GM12891 (cell line): ENCODE measurements at regions not wholly inside any gene's neighbourhood (a gene's known extent, or its start where the extent isn't known, plus 50 kb on each side); places are given as distances from the start of the nearest gene placed in this dataset.

Experiments used
- DNase-seq: peaks from one replicate; pipeline ENCODE4 v3.0.0; 2011; ENCODE audit warnings: low spot score; ENCODE audit not compliant: insufficient read length
- FAIRE-seq: peaks from 2 replicates; lab custom pipeline; 2011; peaks lifted over from hg19 to GRCh38; lab: Jason Lieb, UNC
- PAX5 ChIP-seq: IDR thresholded peaks from 2 replicates; pipeline ENCODE4 v1.6.1; 2011; ENCODE audit warnings: low read length, moderate library complexity, mild to moderate bottlenecking; ENCODE audit not compliant: insufficient read depth, severe bottlenecking
- POLR2A ChIP-seq: IDR thresholded peaks from 2 replicates; pipeline ENCODE4 v1.6.1; 2011; ENCODE audit warnings: low read depth, low read length, control low read depth
- POLR2AphosphoS5 ChIP-seq: IDR thresholded peaks from 2 replicates; pipeline ENCODE4 v1.6.1; 2011; ENCODE audit warnings: low read depth, low read length, control low read depth
- POU2F2 ChIP-seq: IDR thresholded peaks from 2 replicates; pipeline ENCODE4 v1.6.1; 2011; ENCODE audit warnings: low read depth, mild to moderate bottlenecking, control low read depth, low read length, moderate library complexity
- SPI1 ChIP-seq: IDR thresholded peaks from 2 replicates; pipeline ENCODE4 v1.6.1; 2011; ENCODE audit warnings: low read depth, low read length, control low read depth
- TAF1 ChIP-seq: IDR thresholded peaks from 2 replicates; pipeline ENCODE4 v1.6.1; 2011; ENCODE audit warnings: low read depth, low read length, control low read depth

DNA sequence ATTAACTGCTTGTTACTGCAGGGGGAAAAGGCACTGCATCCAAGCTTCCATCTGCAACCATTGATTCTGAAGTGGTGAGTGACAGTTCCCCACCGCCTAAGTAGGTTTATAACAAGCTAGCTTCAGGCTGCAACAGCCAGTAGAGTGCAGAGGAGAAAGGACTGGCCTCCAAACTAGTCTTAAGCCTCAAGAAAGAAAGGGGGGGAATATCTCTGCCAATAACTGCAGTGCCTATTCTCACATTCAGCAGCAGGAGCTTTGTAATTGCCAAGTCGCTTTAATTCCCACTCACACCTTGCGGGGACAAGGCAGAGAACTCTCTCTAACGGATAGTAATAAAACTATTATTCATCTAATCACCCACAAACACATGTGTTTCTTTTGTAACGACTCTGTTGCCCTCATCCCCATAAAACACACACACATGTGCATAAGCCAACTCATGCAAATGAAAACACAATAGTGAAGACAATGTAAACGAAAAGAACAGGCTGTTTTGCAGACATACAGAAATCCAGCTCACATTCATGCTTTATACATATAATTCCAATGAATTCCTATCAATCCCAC lies 1963.3 kb upstream of the PIK3C3 start:
- no peak for TF ChIP-seq POLR2A
- no peak for TF ChIP-seq PAX5
- TF ChIP-seq POU2F2: no peak
- TF ChIP-seq TAF1: no peak
- no peak for TF ChIP-seq POLR2AphosphoS5
- TF ChIP-seq SPI1: no peak
- DNase-seq (no peak), FAIRE-seq (no peak)

DNA sequence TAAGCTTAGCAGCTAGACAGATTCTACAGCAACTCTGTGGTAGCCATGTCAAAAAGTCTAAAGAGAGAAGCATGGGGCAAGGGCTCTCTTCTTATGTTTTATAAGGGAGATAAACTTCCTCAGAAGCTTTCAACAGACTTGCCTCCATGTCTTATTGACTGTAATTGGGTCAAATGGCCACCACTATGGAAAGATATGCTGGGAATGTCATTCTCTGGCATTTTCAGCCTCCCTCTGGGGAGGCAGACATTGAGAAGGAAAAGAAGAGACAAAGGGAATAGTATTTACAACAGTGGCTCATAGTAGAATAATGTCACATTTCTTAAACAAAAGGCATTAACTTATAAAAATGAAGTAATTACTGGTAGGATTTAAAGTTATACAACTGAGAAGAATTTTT lies 1964.5 kb upstream of the PIK3C3 start:
- TF ChIP-seq POLR2AphosphoS5 (no peak), POLR2A (no peak), TAF1 (no peak), POU2F2 (no peak)

DNA sequence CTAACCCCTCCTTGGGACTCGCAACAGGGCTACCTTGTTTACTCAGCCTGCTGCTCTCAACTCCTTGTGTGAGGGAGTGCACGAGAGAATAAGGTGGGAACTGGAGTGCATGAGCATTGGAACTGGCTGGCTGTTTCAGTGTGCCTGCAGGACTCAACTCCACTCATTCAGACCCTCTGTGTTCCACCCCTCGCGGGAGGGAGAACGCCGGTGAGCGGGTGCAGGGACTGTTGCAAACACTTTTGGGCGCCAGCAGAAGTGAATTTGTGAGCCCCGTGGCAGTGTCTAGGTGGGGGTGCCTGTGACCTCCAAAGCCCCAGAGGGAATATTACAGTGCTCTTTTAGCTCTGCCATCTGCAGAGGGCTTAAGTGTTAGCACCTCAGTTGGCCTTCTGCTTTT lies 1978.3 kb upstream of the PIK3C3 start:
- no peak for DNase-seq
- no peak for FAIRE-seq
- TF ChIP-seq PAX5 (no peak), SPI1 (no peak), TAF1 (no peak), POU2F2 (no peak), POLR2A (no peak), POLR2AphosphoS5 (no peak)

More for the DNA sequence above, 1964.5 kb upstream of the PIK3C3 start:
- FAIRE-seq (no peak), DNase-seq (no peak)

DNA sequence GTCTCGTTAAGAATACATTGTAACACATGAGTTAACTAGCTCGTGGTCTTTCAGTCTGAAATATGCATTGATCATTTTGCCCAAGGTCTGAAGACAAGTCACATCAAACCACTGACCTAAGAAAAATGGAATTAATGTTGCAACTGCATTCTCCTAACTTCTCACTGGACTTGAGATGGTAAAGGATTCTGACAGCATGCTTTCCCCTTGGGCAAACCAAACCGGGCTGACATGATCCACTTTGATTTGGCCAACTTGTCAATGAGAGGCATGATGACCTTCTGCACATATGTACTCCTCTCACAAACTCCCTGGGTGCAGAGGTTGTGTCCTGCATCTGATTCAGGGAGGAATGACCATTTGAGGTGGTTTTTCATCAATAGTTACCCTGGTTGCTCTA lies 1982.5 kb upstream of the PIK3C3 start:
- no peak for FAIRE-seq
- TF ChIP-seq TAF1 (no peak), POLR2AphosphoS5 (no peak), PAX5 (no peak), POLR2A (no peak), POU2F2 (no peak), SPI1 (no peak)
- DNase-seq: no peak

DNA sequence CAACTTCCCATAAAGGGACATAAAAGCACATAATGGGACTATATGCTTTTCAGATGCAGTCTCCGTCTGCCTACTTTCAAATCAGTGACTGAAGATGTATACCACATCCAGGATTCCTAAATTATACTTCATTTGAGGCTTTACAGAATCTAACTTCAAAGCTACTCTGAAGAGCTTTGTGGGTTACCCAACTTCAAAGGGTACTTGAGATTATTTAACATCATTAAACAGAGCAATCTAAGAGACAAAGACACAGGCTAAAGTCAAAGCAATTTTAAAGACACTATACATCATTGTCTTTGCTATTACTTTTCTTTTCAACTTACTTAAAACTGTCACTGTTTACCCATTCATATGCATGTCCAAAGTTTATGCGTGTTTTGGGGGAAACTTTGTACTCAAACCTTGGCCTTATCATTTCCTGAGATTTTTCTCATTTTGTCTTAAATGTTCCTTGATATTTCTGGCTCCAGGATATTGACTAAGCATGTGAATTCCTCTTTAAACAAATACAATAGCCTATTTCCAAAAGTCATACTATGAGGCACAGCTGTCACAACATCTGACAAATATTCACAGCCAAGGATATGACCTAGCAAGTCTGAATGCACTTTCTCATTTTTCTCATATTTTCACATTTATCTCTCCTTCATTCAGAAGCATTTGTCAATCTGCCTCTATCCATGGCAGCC lies 1985.1 kb upstream of the PIK3C3 start:
- TF ChIP-seq POLR2AphosphoS5 (no peak), SPI1 (no peak), PAX5 (no peak), POU2F2 (no peak), POLR2A (no peak), TAF1 (no peak)
- FAIRE-seq: no peak
- no peak for DNase-seq

DNA sequence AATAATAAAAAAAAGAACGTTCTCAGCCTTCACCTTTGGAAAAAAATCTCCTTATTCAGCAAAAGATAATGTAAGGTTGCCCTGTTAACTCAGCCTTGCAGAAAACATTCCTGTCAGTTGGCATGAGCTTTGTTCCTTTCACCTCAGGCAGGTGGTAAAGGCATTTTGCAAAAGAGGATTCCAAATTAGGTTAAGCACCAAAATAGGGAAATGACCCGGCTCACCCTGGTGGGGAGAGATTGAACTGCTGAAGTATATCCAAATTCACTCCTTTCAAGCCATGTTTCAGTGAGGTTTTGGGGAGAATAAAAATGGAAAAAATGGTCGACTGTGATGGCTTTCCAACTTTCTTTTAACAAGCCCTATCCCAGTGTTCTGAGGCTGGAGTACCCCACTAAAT lies 1988.8 kb upstream of the PIK3C3 start:
- TF ChIP-seq POU2F2: no peak
- TF ChIP-seq SPI1: no peak
- no peak for TF ChIP-seq PAX5
- no peak for TF ChIP-seq POLR2A
- TF ChIP-seq POLR2AphosphoS5: no peak
- DNase-seq: no peak
- no peak for FAIRE-seq

DNA sequence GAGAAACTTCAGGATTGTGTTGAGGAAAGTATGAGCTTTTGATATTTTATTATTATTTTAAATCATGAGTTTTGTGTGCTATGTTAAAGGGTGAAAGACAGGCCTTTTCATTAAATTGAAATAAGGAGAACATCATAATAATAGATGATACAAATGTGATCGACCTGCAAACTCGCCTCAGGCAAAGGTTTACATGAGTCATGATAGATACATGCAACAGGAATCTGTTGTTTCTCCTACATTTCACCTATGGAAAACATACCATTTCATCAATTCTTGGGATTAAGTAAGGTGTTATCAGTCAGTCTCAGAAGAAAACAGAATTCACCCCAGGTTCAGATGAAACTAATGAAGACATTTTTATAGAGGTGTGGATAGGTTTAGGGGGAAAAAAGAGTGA lies 1992.5 kb upstream of the PIK3C3 start:
- no peak for TF ChIP-seq POLR2A
- TF ChIP-seq POLR2AphosphoS5: no peak
- TF ChIP-seq PAX5: no peak
- TF ChIP-seq SPI1: no peak
- TF ChIP-seq POU2F2: no peak
- TF ChIP-seq TAF1: no peak
- DNase-seq (no peak), FAIRE-seq (no peak)

DNA sequence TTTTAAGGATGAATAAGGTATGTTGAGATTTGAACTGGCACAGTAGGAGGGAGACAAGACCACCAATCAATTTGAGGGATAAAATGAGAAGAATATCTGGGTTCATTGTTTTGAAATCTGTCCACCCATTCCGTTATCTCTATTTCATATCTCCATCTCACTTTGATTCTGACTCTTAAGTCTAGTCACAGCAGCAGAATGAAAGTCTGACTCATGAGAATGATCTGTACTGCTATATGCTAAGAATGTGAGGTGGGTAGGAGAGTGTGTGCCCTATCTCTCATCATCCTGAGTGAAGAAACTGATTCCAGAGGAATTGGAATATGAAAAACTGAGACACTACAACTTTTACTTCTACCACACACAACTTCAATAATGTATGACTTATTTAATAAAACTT lies 1994.5 kb upstream of the PIK3C3 start:
- TF ChIP-seq SPI1 (no peak), POLR2A (no peak), POU2F2 (no peak), TAF1 (no peak), PAX5 (no peak), POLR2AphosphoS5 (no peak)
- DNase-seq (no peak), FAIRE-seq (no peak)

DNA sequence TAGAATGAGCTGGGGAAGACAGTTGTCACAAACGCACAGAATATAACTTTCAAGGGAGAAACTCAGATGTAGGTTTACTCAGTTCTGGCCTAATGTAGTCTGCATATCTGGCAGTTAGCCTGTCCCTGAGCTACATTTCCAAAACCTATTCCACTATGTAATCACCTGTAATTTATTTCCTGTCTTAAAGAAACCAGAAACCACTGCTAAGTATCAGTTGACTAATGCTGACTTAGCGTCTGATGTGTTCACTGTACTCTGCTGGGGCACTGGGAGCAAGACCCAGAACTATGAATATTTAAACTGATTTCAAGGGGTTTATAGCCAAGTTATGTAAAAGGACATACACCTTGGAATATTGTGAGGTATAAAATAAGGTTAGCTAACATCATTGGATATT lies 1995.2 kb upstream of the PIK3C3 start:
- no peak for TF ChIP-seq POLR2A
- no peak for DNase-seq
- FAIRE-seq: no peak

DNA sequence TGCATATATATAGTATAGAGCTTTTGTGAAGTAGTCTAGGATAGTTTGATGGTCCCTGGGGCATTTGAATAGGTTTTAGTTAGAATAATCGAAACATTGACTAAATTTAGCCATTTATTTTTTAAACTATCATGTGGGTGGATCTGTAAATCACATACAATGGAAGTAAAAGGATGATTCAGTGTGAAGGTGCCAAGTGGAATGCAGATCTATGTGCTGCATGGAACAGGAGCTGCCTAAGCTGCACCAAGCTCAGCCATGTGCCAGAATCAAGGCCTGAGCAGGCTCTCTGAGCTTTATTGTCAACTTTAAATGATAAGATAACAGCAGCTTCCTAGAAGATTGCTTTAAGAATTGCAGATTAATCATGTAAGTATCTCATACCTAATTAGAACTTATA lies 1996.2 kb upstream of the PIK3C3 start:
- TF ChIP-seq TAF1 (no peak), PAX5 (no peak), POU2F2 (no peak), POLR2AphosphoS5 (no peak), SPI1 (no peak), POLR2A (no peak)
- DNase-seq: no peak
- no peak for FAIRE-seq
